Fibroblast of skin of scalp (primary cell): ENCODE measurements at regions not wholly inside any gene's neighbourhood (a gene's known extent, or its start where the extent isn't known, plus 50 kb on each side); places are given as distances from the start of the nearest gene placed in this dataset.
"Not testable (repeated sequence)": the region's sequence is repeated elsewhere in the genome, so short reads cannot be mapped to it uniquely, and the experiment has no call there.

Source experiments
- DNase-seq: peaks from one replicate; pipeline ENCODE4 v3.0.0-alpha.2; 2013

GRCh38 chr3:105979961-105980360 lies 111.1 kb upstream of the CBLB start:
- DNase-seq, result peak; percentile 20

- no peak for DNase-seq
These were observed 113.4 kb upstream of the CBLB start for GRCh38 chr3:105982207-105982606.

GRCh38 chr3:105984837-105985236 lies 116.0 kb upstream of the CBLB start:
- peak; percentile 35 for DNase-seq

GRCh38 chr3:105986343-105986742 lies 117.5 kb upstream of the CBLB start:
- not testable (repeated sequence) for DNase-seq

- DNase-seq, result no peak
These were observed 119.0 kb upstream of the CBLB start for GRCh38 chr3:105987809-105988208.

GRCh38 chr3:105988540-105989212 lies 119.9 kb upstream of the CBLB start:
- peak; percentile 64 for DNase-seq

GRCh38 chr3:105996781-105997180 lies 128.0 kb upstream of the CBLB start:
- no peak for DNase-seq

GRCh38 chr3:105997466-105997799 lies 128.6 kb upstream of the CBLB start:
- no peak for DNase-seq

GRCh38 chr3:105997800-105998526 lies 129.2 kb upstream of the CBLB start:
- DNase-seq, result peak; percentile 90

- DNase-seq, result no peak
These were observed 131.0 kb upstream of the CBLB start for GRCh38 chr3:105999856-106000255.

- no peak for DNase-seq
These were observed 133.1 kb upstream of the CBLB start for GRCh38 chr3:106001923-106002322.

GRCh38 chr3:106004137-106004681 lies 135.4 kb upstream of the CBLB start:
- peak; percentile 17 for DNase-seq

- no peak for DNase-seq
These were observed 136.0 kb upstream of the CBLB start for GRCh38 chr3:106004826-106005225.

- peak; percentile 61 for DNase-seq
These were observed 137.2 kb upstream of the CBLB start for GRCh38 chr3:106006001-106006400.

- no peak for DNase-seq
These were observed 137.8 kb upstream of the CBLB start for GRCh38 chr3:106006571-106006970.

GRCh38 chr3:106007512-106007911 lies 138.7 kb upstream of the CBLB start:
- no peak for DNase-seq

- no peak for DNase-seq
These were observed 140.0 kb upstream of the CBLB start for GRCh38 chr3:106008766-106009165.

GRCh38 chr3:106010829-106011228 lies 142.0 kb upstream of the CBLB start:
- no peak for DNase-seq

GRCh38 chr3:106013971-106014370 lies 145.2 kb upstream of the CBLB start:
- peak; percentile 82 for DNase-seq

GRCh38 chr3:106014518-106014917 lies 145.7 kb upstream of the CBLB start:
- no peak for DNase-seq

- DNase-seq, result no peak
These were observed 146.2 kb upstream of the CBLB start for GRCh38 chr3:106014971-106015370.

GRCh38 chr3:106018102-106018501 lies 149.3 kb upstream of the CBLB start:
- no peak for DNase-seq

GRCh38 chr3:106018929-106019550 lies 150.2 kb upstream of the CBLB start:
- DNase-seq, result no peak

GRCh38 chr3:106022913-106023312 lies 154.1 kb upstream of the CBLB start:
- DNase-seq, result no peak
